B cell (primary cell): ENCODE measurements at regions not wholly inside any gene's neighbourhood (a gene's known extent, or its start where the extent isn't known, plus 50 kb on each side); places are given as distances from the start of the nearest gene placed in this dataset.

Source experiments
- CTCF ChIP-seq: fragments of 200-600 bp; IDR thresholded peaks from one replicate; pipeline ENCODE4 v1.8.0; 2022; ENCODE audit warnings: antibody characterized with exemption, mild to moderate bottlenecking
- EZH2 ChIP-seq: IDR thresholded peaks from 2 replicates; pipeline ENCODE4 v1.6.1; 2012; ENCODE audit warnings: borderline replicate concordance, low read depth, mild to moderate bottlenecking, moderate library complexity, low read length; ENCODE audit not compliant: insufficient read depth, poor library complexity, severe bottlenecking

DNA sequence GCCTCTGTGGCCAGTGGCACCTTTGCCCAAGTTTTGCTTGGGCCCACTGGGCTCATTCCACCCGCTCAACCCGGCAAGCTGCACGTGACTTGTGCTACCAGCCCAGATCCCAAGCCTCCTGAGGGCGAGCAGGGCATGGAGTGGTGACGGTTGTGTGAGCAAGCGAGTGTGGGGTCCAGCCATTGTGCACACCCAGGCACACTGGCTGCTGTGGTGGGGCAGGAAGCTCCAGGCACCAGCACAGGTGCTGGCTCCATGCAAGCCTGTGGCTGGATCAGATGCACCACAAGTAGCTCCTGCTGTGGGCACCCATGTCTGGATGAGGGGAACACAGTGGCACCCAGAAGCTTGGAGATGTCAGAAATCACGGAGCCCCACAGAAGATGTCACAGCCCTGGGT, 557.0 kb upstream of the GNPDA2 start:
- TF ChIP-seq CTCF (no peak), EZH2 (no peak)
